Stimulated activated CD8-positive, alpha-beta memory T cell treated with anti-CD3 and anti-CD28 coated beads, Interleukin-12 subunit alpha, Interleukin-12 subunit beta, amount 100 ng/mL, for 24 hours (primary cell): ENCODE measurements at regions not wholly inside any gene's neighbourhood (a gene's known extent, or its start where the extent isn't known, plus 50 kb on each side); places are given as distances from the start of the nearest gene placed in this dataset.

Source experiments
- DNase-seq: peaks from one replicate; pipeline ENCODE4 v3.0.0-alpha.2; 2020; ENCODE audit errors: extremely low read depth

GRCh38 chr13:103546271-103546670 is 480.1 kb upstream of the SLC10A2 start:
- no peak for DNase-seq

GRCh38 chr13:103542648-103543047 is 476.4 kb upstream of the SLC10A2 start:
- no peak for DNase-seq

- DNase-seq, result no peak
Observed at GRCh38 chr13:103540382-103540765, 474.2 kb upstream of the SLC10A2 start.

GRCh38 chr13:103539721-103540381 is 473.6 kb upstream of the SLC10A2 start:
- no peak for DNase-seq

- DNase-seq, result no peak
Observed at GRCh38 chr13:103539265-103539664, 473.0 kb upstream of the SLC10A2 start.

- no peak for DNase-seq
Observed at GRCh38 chr13:103537616-103538015, 471.4 kb upstream of the SLC10A2 start.

- no peak for DNase-seq
Observed at GRCh38 chr13:103531278-103531677, 465.1 kb upstream of the SLC10A2 start.

GRCh38 chr13:103528437-103528836 is 462.2 kb upstream of the SLC10A2 start:
- DNase-seq, result no peak

GRCh38 chr13:103525530-103525929 is 459.3 kb upstream of the SLC10A2 start:
- DNase-seq, result no peak

- no peak for DNase-seq
Observed at GRCh38 chr13:103523858-103524257, 457.6 kb upstream of the SLC10A2 start.

- DNase-seq, result no peak
Observed at GRCh38 chr13:103521532-103521931, 455.3 kb upstream of the SLC10A2 start.

- no peak for DNase-seq
Observed at GRCh38 chr13:103517768-103518102, 451.5 kb upstream of the SLC10A2 start.

GRCh38 chr13:103517066-103517767 is 451.0 kb upstream of the SLC10A2 start:
- no peak for DNase-seq

GRCh38 chr13:103516015-103516795 is 450.0 kb upstream of the SLC10A2 start:
- DNase-seq, result no peak

GRCh38 chr13:103515410-103515809 is 449.2 kb upstream of the SLC10A2 start:
- no peak for DNase-seq

GRCh38 chr13:103514619-103515018 is 448.4 kb upstream of the SLC10A2 start:
- no peak for DNase-seq

GRCh38 chr13:103514188-103514587 is 448.0 kb upstream of the SLC10A2 start:
- no peak for DNase-seq

GRCh38 chr13:103510007-103510535 is 443.9 kb upstream of the SLC10A2 start:
- no peak for DNase-seq

- no peak for DNase-seq
Observed at GRCh38 chr13:103497404-103497803, 431.2 kb upstream of the SLC10A2 start.

- DNase-seq, result no peak
Observed at GRCh38 chr13:103487841-103488240, 421.6 kb upstream of the SLC10A2 start.

GRCh38 chr13:103473081-103473480 is 406.9 kb upstream of the SLC10A2 start:
- no peak for DNase-seq

GRCh38 chr13:103471896-103472295 is 405.7 kb upstream of the SLC10A2 start:
- DNase-seq, result no peak

GRCh38 chr13:103469771-103470170 is 403.6 kb upstream of the SLC10A2 start:
- DNase-seq, result no peak
